IPS-15b (cell line): ENCODE measurements at regions not wholly inside any gene's neighbourhood (a gene's known extent, or its start where the extent isn't known, plus 50 kb on each side); places are given as distances from the start of the nearest gene placed in this dataset.

Source experiments
- H3K27me3 ChIP-seq: one replicate; pipeline ENCODE4 v1.6.1; 2013; ENCODE audit warnings: low read length; ENCODE audit not compliant: control insufficient read depth, insufficient read depth
- H3K36me3 ChIP-seq: one replicate; pipeline ENCODE4 v1.6.1; 2013; ENCODE audit warnings: low read length; ENCODE audit not compliant: control insufficient read depth, insufficient read depth
- H3K4me1 ChIP-seq: one replicate; pipeline ENCODE4 v1.6.1; 2013; ENCODE audit warnings: mild to moderate bottlenecking, low read length; ENCODE audit not compliant: control insufficient read depth, insufficient read depth
- H3K4me3 ChIP-seq: one replicate; pipeline ENCODE4 v1.5.1; 2013; ENCODE audit warnings: low read depth, low read length
- H3K9ac ChIP-seq: one replicate; pipeline ENCODE4 v1.6.1; 2013; ENCODE audit warnings: low read depth, mild to moderate bottlenecking, low read length
- H3K9me3 ChIP-seq: one replicate; pipeline ENCODE4 v1.6.1; 2013; ENCODE audit warnings: mild to moderate bottlenecking, low read length; ENCODE audit not compliant: control insufficient read depth, insufficient read depth

- Histone ChIP-seq H3K27me3 (peaks cover 10% of the 10 kb centered on the region), H3K4me1 (peaks cover 4% of the 10 kb centered on the region), H3K36me3 (no peaks in the 10 kb centered on the region), H3K9ac (no peak overlapping the region), H3K9me3 (no peaks in the 10 kb centered on the region), H3K4me3 (no peak overlapping the region)
Measured at GRCh38 chr17:72349491-72349995, 228.7 kb downstream of the SOX9 start.

GRCh38 chr17:72350073-72350472, 229.3 kb downstream of the SOX9 start:
- Histone ChIP-seq H3K9me3 (no peaks in the 10 kb centered on the region), H3K4me1 (peaks cover 4% of the 10 kb centered on the region), H3K36me3 (no peaks in the 10 kb centered on the region), H3K9ac (no peak overlapping the region), H3K27me3 (peaks cover 10% of the 10 kb centered on the region), H3K4me3 (no peak overlapping the region)

- no peak overlapping the region for H3K9ac ChIP-seq
- no peak overlapping the region for H3K4me3 ChIP-seq
- peaks cover 10% of the 10 kb centered on the region for H3K27me3 ChIP-seq
- peaks cover 4% of the 10 kb centered on the region for H3K4me1 ChIP-seq
- no peaks in the 10 kb centered on the region for H3K9me3 ChIP-seq
- H3K36me3 ChIP-seq, result no peaks in the 10 kb centered on the region
Measured at GRCh38 chr17:72351365-72351764, 230.5 kb downstream of the SOX9 start.

GRCh38 chr17:72351884-72352346, 231.1 kb downstream of the SOX9 start:
- no peaks in the 10 kb centered on the region for H3K9me3 ChIP-seq
- H3K36me3 ChIP-seq, result no peaks in the 10 kb centered on the region

GRCh38 chr17:72353502-72353901, 232.7 kb downstream of the SOX9 start:
- H3K9ac ChIP-seq, result no peak overlapping the region
- peaks cover 10% of the 10 kb centered on the region for H3K27me3 ChIP-seq
- no peaks in the 10 kb centered on the region for H3K9me3 ChIP-seq
- no peaks in the 10 kb centered on the region for H3K36me3 ChIP-seq
- H3K4me3 ChIP-seq, result no peak overlapping the region
- H3K4me1 ChIP-seq, result peaks cover 4% of the 10 kb centered on the region

More at GRCh38 chr17:72351884-72352346, 231.1 kb downstream of the SOX9 start:
- Histone ChIP-seq H3K4me3 (no peak overlapping the region), H3K4me1 (peaks cover 4% of the 10 kb centered on the region), H3K9ac (no peak overlapping the region), H3K27me3 (peaks cover 10% of the 10 kb centered on the region)

- no peaks in the 10 kb centered on the region for H3K36me3 ChIP-seq
- no peaks in the 10 kb centered on the region for H3K9me3 ChIP-seq
- H3K4me3 ChIP-seq, result no peak overlapping the region
- H3K27me3 ChIP-seq, result peaks cover 10% of the 10 kb centered on the region
- no peak overlapping the region for H3K9ac ChIP-seq
- peaks cover 4% of the 10 kb centered on the region for H3K4me1 ChIP-seq
Measured at GRCh38 chr17:72354071-72354470, 233.3 kb downstream of the SOX9 start.

- Histone ChIP-seq H3K4me3 (no peak overlapping the region), H3K36me3 (no peaks in the 10 kb centered on the region)
Measured at GRCh38 chr17:72357764-72358365, 237.0 kb downstream of the SOX9 start.

GRCh38 chr17:72358465-72358864, 237.6 kb downstream of the SOX9 start:
- no peaks in the 10 kb centered on the region for H3K4me1 ChIP-seq
- H3K36me3 ChIP-seq, result no peaks in the 10 kb centered on the region
- no peaks in the 10 kb centered on the region for H3K9me3 ChIP-seq
- no peak overlapping the region for H3K4me3 ChIP-seq
- H3K9ac ChIP-seq, result no peak overlapping the region
- peaks cover under 1% of the 10 kb centered on the region for H3K27me3 ChIP-seq

More at GRCh38 chr17:72357764-72358365, 237.0 kb downstream of the SOX9 start:
- Histone ChIP-seq H3K9ac (no peak overlapping the region), H3K9me3 (no peaks in the 10 kb centered on the region), H3K27me3 (peaks cover 3% of the 10 kb centered on the region), H3K4me1 (no peaks in the 10 kb centered on the region)

- no peaks in the 10 kb centered on the region for H3K36me3 ChIP-seq
- no peak overlapping the region for H3K9ac ChIP-seq
- no peaks in the 10 kb centered on the region for H3K27me3 ChIP-seq
- H3K9me3 ChIP-seq, result no peaks in the 10 kb centered on the region
- H3K4me1 ChIP-seq, result no peaks in the 10 kb centered on the region
- H3K4me3 ChIP-seq, result no peak overlapping the region
Measured at GRCh38 chr17:72359274-72359673, 238.5 kb downstream of the SOX9 start.

GRCh38 chr17:72359811-72360210, 239.0 kb downstream of the SOX9 start:
- Histone ChIP-seq H3K27me3 (no peaks in the 10 kb centered on the region), H3K4me1 (no peaks in the 10 kb centered on the region), H3K4me3 (no peak overlapping the region), H3K9ac (no peak overlapping the region), H3K36me3 (no peaks in the 10 kb centered on the region), H3K9me3 (no peaks in the 10 kb centered on the region)

GRCh38 chr17:72360386-72360940, 239.6 kb downstream of the SOX9 start:
- no peaks in the 10 kb centered on the region for H3K36me3 ChIP-seq
- no peaks in the 10 kb centered on the region for H3K27me3 ChIP-seq
- H3K4me1 ChIP-seq, result no peaks in the 10 kb centered on the region
- no peak overlapping the region for H3K9ac ChIP-seq
- H3K9me3 ChIP-seq, result no peaks in the 10 kb centered on the region
- H3K4me3 ChIP-seq, result no peak overlapping the region

GRCh38 chr17:72361892-72362291, 241.1 kb downstream of the SOX9 start:
- Histone ChIP-seq H3K4me3 (no peak overlapping the region), H3K36me3 (no peaks in the 10 kb centered on the region), H3K27me3 (no peaks in the 10 kb centered on the region), H3K9me3 (no peaks in the 10 kb centered on the region), H3K9ac (no peak overlapping the region), H3K4me1 (no peaks in the 10 kb centered on the region)
